Stimulated activated naive CD4-positive, alpha-beta T cell (primary cell): ENCODE measurements at regions not wholly inside any gene's neighbourhood (a gene's known extent, or its start where the extent isn't known, plus 50 kb on each side); places are given as distances from the start of the nearest gene placed in this dataset.

ENCODE experiments used
- DNase-seq, 6 experiments: peaks; one replicate each; lab custom pipeline; 2025; lab: John Stamatoyannopoulos, UW

DNA sequence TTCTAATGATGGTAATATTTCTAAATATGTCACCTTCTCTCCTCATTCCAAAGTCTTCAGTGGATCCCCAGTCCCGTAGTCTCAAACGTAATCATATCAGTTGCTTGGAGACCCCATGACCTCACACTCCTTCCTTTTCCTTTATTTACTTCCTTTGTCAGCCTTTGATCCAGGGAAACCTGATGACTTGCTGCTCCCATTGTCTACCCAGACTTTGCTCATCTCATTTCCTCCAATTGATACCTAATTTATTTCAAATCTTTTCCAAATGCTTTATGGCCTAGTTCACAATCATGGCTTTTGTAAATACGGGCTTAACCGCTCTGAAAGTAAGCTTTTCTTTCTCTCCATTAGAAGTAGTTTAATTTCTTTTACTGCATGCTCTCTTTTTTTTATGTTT, 402.4 kb upstream of the CYRIA start:
- DNase-seq = no peak

GRCh38 chr2:17065536-17065935, 399.9 kb upstream of the CYRIA start:
- no peak for DNase-seq

- no peak for DNase-seq
These were observed 395.4 kb upstream of the CYRIA start for GRCh38 chr2:17061028-17061427.

DNA sequence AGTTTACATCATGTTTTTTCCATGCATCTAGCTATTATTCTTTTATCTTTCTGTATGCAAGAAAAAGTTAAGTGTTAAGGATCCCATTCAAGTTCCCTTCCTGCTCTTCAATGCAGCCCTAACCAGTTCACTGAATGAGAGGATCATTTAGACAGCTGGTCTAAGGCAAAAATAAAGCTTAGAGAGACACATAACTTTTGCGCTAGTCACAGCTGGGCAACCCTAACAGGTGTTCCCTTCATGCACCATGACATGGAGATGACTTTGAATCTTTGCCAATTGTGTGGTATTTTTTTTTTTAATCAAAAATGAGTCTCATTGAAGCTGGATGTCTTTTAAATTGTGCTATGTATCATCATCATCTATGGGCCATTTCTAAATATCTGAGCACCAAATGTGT, 393.8 kb upstream of the CYRIA start:
- DNase-seq = no peak

GRCh38 chr2:17058772-17059402, 393.3 kb upstream of the CYRIA start:
- DNase-seq = no peak

DNA sequence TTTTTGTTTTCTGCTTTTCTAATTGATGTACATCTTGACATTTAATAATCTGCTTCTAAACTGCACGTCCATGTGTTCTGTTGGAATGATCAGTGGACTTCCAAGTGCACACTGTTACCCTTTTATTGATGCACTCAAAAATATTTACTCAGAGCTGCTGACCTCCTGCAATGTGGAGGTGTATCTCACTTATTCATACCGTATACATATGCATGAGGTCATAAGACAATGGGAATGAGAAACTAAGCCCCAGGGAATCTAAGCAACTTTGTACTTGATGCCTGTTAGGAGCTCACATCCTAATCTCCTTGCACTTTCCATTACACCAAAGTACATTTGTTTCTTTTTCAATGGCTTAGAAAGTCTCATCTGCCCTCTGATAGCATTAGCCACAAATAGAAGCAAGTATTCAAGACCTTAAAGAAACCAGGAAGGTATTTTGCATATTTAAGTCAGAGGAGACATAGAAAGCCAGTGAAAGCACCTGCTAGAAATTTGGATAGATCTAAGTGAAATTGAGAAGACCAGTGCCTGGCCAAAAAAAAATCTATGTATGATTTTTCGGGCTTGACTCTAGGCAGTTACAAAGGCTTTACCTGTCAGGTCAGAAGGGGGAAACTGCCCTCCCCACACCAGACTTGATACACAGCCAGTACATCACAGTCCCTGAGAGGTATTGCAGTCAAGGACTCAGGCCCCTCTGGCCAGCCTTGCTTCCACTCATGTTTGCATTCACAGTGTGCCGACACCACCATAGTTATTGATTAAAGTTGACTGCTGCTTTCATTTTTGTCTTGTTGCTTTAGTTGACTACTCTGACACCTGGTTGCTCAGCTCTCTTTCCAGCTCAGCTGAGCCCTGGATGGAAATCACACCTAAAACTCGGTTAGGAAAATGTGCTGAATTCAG, 391.7 kb upstream of the CYRIA start:
- DNase-seq = no peak

- DNase-seq = no peak
These were observed 390.6 kb upstream of the CYRIA start for GRCh38 chr2:17056236-17056635.

DNA sequence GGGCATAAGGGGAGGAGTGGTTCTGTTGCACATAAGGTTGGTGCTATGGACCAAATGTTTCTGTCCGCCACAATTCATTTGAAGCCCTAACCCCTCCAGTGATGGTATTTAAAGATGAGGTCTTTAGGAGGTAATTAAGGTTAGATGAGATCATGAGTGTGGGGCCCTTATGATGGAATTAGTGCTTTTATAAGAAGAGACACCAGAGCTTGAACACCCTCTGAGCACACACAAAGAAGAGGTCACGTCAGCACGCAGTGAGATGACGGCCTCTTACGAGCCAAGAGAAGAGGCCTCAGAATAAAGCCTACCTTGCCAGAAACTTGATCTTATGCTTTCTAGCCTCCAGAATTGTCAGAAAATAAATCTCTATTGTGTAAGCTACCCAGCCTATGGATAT, 386.4 kb upstream of the CYRIA start:
- DNase-seq = no peak

DNA sequence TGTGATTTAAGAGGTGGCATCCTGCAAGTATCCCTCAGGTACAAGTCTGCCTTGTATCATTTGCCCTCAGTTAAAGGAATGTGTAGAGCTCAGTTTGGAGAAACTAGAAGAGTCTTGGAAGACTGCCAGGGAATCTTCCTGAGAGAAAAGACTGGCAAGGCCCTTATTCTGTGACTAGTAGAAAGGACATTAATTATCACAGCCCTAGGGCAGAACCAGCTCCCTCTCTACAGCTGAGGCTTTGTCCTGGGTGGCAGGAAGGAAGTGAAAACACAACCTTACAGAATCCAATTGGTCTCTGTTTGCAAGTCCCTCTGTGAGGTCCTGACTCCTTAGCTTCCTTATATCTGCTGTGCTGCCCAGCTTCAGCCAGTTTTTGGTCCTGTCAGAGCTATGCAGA, 385.9 kb upstream of the CYRIA start:
- DNase-seq = no peak

GRCh38 chr2:17043173-17043572, 377.5 kb upstream of the CYRIA start:
- no peak for DNase-seq

GRCh38 chr2:17036361-17036760, 370.7 kb upstream of the CYRIA start:
- DNase-seq = no peak

DNA sequence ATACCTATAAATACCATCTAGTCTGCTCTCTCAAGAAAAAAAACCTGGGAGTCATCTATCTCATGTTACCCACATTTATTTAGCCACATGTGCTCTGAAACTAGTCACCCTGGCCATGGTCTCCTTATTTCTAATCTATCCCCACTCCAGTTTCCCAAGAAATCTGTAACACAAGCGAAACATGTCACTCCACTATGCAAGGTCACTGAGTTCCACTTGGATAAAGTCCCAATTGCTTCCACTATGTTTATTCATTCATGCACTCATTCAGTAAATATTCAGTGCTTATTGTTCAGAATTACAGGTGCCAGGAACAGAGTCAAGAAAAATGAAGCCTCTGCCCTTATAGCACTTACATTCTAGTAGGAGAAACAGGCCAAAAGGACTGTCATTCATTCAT, 369.4 kb upstream of the CYRIA start:
- DNase-seq = no peak

- no peak for DNase-seq
These were observed 364.4 kb upstream of the CYRIA start for GRCh38 chr2:17030047-17030446.

GRCh38 chr2:17012297-17012696, 346.7 kb upstream of the CYRIA start:
- no peak for DNase-seq

- no peak for DNase-seq
These were observed 344.5 kb upstream of the CYRIA start for GRCh38 chr2:17010104-17010503.

- DNase-seq = no peak
These were observed 334.5 kb upstream of the CYRIA start for GRCh38 chr2:17000184-17000482.

DNA sequence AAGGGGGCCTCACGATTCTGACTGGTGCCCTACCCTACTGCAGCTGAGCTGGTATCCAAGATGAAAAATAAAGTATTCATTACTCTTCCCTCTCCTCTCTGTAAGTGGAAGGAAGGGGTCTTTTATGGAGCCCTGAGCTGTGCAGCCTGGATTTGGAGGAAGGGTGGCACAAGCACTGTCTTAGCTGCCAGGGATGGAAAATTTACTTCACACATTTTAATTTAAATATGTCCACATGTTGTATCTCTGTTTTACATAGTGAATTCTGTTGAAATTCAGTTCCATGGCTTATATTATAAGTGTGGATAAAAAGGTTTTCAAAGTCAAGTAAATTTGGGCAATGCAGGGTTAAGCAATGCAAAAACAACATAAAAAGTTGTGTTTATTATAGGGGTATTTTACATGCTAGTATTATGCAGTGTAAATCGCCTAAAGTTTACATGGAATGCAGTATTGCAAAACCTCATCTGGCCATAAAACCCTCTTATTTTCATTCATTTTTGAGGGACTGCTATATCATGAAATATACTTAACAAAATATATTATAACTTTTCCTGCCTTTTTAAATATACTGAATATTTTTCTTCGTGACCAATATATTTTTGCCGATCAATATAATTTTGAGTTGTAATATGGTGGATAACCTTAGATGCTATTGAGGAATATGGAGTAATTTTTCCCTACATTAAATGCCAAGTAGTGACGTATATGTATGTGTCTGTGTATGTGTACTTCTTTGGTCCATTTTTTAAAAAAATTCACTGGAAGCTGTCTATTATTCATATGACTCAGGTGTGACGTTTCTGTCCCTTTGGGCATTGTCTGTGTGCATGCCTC, 333.9 kb upstream of the CYRIA start:
- no peak for DNase-seq

- DNase-seq = no peak
These were observed 312.7 kb upstream of the CYRIA start for GRCh38 chr2:16978301-16978700.

- DNase-seq = no peak
These were observed 309.1 kb upstream of the CYRIA start for GRCh38 chr2:16974688-16975087.

- no peak for DNase-seq
These were observed 308.1 kb upstream of the CYRIA start for GRCh38 chr2:16973586-16974286.

- no peak for DNase-seq
These were observed 306.6 kb upstream of the CYRIA start for GRCh38 chr2:16972276-16972675.

GRCh38 chr2:16971722-16972234, 306.1 kb upstream of the CYRIA start:
- no peak for DNase-seq
